ENCODE measurements at regions not wholly inside any gene's neighbourhood (a gene's known extent, or its start where the extent isn't known, plus 50 kb on each side); places are given as distances from the start of the nearest gene placed in this dataset.

DNA sequence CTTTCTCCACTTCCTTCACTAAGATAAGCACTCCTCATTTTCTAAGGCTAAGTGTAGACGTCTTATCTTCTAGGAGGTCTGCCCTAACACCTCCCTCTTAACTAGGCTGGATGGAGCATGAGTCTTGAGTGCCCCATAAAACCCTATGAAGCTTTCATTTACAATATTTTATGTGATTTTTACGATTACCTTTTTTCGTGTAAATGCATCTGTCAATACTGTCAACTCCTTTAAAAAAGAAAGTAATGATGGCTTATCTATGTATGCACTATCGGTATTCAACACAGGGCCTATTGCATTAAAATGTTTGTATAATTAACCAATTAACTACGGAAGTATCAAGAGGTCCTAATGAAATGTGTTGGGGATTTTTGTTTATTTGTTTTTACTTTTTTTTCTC is 156.0 kb upstream of the FAM83B start:
- Histone ChIP-seq H3K4me2 (ENCODE audit: low read length) (no peak overlapping the region), H3K9me2 (ENCODE audit: low read depth, low read length) (no peaks in the 10 kb centered on the region)
- TF ChIP-seq, protein P1, sequence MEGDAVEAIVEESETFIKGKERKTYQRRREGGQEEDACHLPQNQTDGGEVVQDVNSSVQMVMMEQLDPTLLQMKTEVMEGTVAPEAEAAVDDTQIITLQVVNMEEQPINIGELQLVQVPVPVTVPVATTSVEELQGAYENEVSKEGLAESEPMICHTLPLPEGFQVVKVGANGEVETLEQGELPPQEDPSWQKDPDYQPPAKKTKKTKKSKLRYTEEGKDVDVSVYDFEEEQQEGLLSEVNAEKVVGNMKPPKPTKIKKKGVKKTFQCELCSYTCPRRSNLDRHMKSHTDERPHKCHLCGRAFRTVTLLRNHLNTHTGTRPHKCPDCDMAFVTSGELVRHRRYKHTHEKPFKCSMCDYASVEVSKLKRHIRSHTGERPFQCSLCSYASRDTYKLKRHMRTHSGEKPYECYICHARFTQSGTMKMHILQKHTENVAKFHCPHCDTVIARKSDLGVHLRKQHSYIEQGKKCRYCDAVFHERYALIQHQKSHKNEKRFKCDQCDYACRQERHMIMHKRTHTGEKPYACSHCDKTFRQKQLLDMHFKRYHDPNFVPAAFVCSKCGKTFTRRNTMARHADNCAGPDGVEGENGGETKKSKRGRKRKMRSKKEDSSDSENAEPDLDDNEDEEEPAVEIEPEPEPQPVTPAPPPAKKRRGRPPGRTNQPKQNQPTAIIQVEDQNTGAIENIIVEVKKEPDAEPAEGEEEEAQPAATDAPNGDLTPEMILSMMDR (IDR thresholded peaks at IDR 0.05; ENCODE audit: low read length): no peak
- no peak for TF ChIP-seq EZH2 (IDR thresholded peaks at IDR 0.05; ENCODE audit: borderline replicate concordance, low read length)

DNA sequence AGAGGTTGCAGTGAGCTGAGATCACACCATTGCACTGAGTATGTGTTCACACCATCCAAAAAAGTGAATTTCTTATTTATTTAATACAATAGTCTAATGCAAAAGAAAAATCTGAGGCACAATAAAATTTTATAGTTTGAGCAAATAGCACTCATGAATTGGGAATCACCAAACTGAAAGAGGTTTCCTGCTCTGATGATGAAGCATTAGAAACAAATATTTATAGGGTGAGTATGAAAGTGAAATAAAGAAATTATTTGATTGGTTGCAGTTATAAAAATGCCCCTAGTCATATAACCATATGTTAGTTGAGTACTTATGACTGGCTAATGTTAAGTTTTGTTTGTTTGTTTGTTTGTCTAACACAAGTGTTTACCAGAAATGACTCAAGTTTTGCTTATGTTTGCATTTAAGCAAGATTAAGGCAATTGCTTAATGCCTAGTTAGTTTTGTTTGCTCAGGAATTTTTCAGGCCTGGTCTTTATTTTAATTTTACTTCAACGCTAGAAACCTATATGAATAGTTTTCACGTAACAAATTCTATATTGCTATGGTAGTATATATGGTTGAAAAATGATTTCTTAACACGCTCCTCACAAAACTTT is 151.5 kb upstream of the FAM83B start:
- TF ChIP-seq, protein P1 (IDR thresholded peaks at IDR 0.05; ENCODE audit: low read length): no peak
- TF ChIP-seq EZH2 (IDR thresholded peaks at IDR 0.05; ENCODE audit: borderline replicate concordance, low read length): no peak
- Histone ChIP-seq H3F3A (ENCODE audit: insufficient read depth, low read length) (no peaks in the 10 kb centered on the region), H3K27me3 (ENCODE audit: insufficient read depth, low read length) (no peaks in the 10 kb centered on the region), H3K9ac (ENCODE audit: low read length) (no peak overlapping the region), H3K27ac (ENCODE audit: low read depth, low read length, poor library complexity, severe bottlenecking) (no peak overlapping the region), H3K4me1 (ENCODE audit: insufficient read depth, low read length, severe bottlenecking) (no peaks in the 10 kb centered on the region), H3K4me3 (ENCODE audit: low read depth, low read length, poor library complexity, severe bottlenecking) (no peak overlapping the region), H3K36me3 (ENCODE audit: insufficient read depth, low read length) (no peaks in the 10 kb centered on the region), H3K9me2 (ENCODE audit: low read depth, low read length) (no peaks in the 10 kb centered on the region), H4K20me1 (ENCODE audit: insufficient read depth, low read length) (no peaks in the 10 kb centered on the region), H3K4me2 (ENCODE audit: low read length) (no peak overlapping the region), H2AFZ (ENCODE audit: low read length) (no peak overlapping the region), H3K9me3 (ENCODE audit: low read length) (no peaks in the 10 kb centered on the region), H3K79me2 (ENCODE audit: insufficient read depth, low read length) (no peaks in the 10 kb centered on the region)

More for the DNA sequence above, 156.0 kb upstream of the FAM83B start:
- no peaks in the 10 kb centered on the region for H3K36me3 ChIP-seq (ENCODE audit: insufficient read depth, low read length)
- no peaks in the 10 kb centered on the region for H3K9me3 ChIP-seq (ENCODE audit: low read length)
- H3K27ac ChIP-seq (ENCODE audit: low read depth, low read length, poor library complexity, severe bottlenecking): no peak overlapping the region
- no peaks in the 10 kb centered on the region for H3F3A ChIP-seq (ENCODE audit: insufficient read depth, low read length)
- H3K9ac ChIP-seq (ENCODE audit: low read length): no peak overlapping the region
- no peak overlapping the region for H2AFZ ChIP-seq (ENCODE audit: low read length)
- no peaks in the 10 kb centered on the region for H3K4me1 ChIP-seq (ENCODE audit: insufficient read depth, low read length, severe bottlenecking)
- no peak overlapping the region for H3K4me3 ChIP-seq (ENCODE audit: low read depth, low read length, poor library complexity, severe bottlenecking)
- no peaks in the 10 kb centered on the region for H4K20me1 ChIP-seq (ENCODE audit: insufficient read depth, low read length)
- no peaks in the 10 kb centered on the region for H3K79me2 ChIP-seq (ENCODE audit: insufficient read depth, low read length)
- no peaks in the 10 kb centered on the region for H3K27me3 ChIP-seq (ENCODE audit: insufficient read depth, low read length)

DNA sequence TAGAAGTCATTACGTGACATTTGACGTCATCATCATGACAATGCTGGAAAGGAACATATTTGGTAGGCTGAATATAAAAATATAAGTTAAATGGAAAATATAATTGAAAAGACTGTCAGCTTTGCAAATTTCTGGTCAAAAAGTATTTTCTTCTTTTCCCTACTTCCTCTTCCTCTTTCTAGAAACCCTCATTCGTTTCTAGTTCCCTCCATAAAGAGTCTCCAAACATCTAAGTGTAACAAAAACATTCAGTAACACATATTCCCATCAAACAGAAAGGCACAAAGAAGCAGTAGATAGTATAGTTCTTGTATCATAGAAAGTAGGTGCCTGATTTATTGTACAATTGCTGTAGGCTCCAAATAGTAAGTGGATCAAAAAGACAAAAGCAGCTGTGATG is 150.8 kb upstream of the FAM83B start:
- H4K20me1 ChIP-seq (ENCODE audit: insufficient read depth, low read length): no peaks in the 10 kb centered on the region
- H3F3A ChIP-seq (ENCODE audit: insufficient read depth, low read length): no peaks in the 10 kb centered on the region
- H3K36me3 ChIP-seq (ENCODE audit: insufficient read depth, low read length): no peaks in the 10 kb centered on the region
- TF ChIP-seq, protein P1 (IDR thresholded peaks at IDR 0.05; ENCODE audit: low read length): no peak
- TF ChIP-seq EZH2 (IDR thresholded peaks at IDR 0.05; ENCODE audit: borderline replicate concordance, low read length): no peak
- H3K4me2 ChIP-seq (ENCODE audit: low read length): no peak overlapping the region
- H3K9me3 ChIP-seq (ENCODE audit: low read length): no peaks in the 10 kb centered on the region
- no peaks in the 10 kb centered on the region for H3K27me3 ChIP-seq (ENCODE audit: insufficient read depth, low read length)
- no peaks in the 10 kb centered on the region for H3K9me2 ChIP-seq (ENCODE audit: low read depth, low read length)
- H3K79me2 ChIP-seq (ENCODE audit: insufficient read depth, low read length): no peaks in the 10 kb centered on the region
- H3K27ac ChIP-seq (ENCODE audit: low read depth, low read length, poor library complexity, severe bottlenecking): no peak overlapping the region
- H3K4me1 ChIP-seq (ENCODE audit: insufficient read depth, low read length, severe bottlenecking): no peaks in the 10 kb centered on the region
- no peak overlapping the region for H2AFZ ChIP-seq (ENCODE audit: low read length)
- H3K9ac ChIP-seq (ENCODE audit: low read length): no peak overlapping the region
- no peak overlapping the region for H3K4me3 ChIP-seq (ENCODE audit: low read depth, low read length, poor library complexity, severe bottlenecking)

All from OCI-LY1 (cell line).